GM19463 (cell line): ENCODE measurements at regions not wholly inside any gene's neighbourhood (a gene's known extent, or its start where the extent isn't known, plus 50 kb on each side); places are given as distances from the start of the nearest gene placed in this dataset.

Experiments
- ATAC-seq: cut with Tn5 transposase; IDR thresholded peaks from one replicate; pipeline ENCODE4 v1.9.1; 2021; ENCODE audit warnings: mild to moderate bottlenecking, moderate library complexity; ENCODE audit not compliant: unreplicated experiment

DNA sequence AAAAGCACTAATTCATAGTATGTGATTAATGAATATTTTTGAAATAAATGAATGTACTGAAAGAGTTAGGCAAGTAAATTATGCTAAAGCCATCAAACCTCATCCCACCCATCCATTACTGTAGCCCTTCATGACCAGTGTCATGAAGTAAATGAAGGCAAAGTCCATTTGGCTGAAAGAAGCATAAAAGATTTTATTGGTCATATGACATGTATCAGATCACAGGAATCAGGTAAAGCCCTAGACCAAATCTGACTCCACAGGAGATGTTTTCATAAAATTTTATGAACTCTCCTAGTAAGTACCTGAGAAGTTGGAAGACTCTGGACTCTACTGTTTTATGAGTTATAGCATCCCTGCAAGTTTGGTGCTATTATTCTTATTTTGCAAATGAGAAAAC is 213.5 kb downstream of the TMEM114 start:
- no peak for ATAC-seq

DNA sequence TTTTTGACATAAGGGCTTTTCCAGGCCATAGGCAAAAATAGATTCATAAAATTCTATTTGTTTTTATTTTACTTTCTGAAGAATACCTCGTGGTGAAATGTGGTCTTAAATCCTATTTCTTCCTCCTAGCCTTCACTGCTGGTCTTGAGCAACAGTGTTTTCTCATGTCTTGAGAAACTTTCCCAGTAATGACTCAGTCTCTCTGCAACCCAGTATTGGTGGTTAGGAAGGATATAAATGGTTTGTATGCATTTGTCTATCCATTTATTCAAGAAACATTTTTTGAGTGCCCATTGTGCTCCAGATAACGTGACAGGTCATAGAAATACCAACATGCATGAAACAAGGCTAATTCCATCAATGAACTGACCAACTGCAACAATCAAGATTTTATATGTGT is 213.9 kb downstream of the TMEM114 start:
- ATAC-seq: no peak

DNA sequence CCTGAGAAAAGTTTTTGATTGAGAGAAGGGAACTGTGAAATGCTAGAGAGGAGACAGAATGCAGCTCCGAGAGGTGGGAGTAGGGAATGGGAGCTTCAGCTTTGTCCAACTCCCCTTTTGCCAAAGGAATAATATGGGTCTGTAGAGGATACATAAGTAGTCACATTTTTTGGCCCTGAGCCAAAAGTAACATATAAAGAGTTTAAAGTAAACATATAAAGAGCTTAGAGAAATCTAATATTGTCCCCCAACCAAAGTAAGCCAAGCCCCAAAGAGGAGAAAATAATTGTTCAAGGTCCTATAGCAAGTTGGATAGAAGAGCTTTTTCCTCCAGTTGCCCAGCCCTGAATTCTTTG is 215.1 kb downstream of the TMEM114 start:
- ATAC-seq: no peak

DNA sequence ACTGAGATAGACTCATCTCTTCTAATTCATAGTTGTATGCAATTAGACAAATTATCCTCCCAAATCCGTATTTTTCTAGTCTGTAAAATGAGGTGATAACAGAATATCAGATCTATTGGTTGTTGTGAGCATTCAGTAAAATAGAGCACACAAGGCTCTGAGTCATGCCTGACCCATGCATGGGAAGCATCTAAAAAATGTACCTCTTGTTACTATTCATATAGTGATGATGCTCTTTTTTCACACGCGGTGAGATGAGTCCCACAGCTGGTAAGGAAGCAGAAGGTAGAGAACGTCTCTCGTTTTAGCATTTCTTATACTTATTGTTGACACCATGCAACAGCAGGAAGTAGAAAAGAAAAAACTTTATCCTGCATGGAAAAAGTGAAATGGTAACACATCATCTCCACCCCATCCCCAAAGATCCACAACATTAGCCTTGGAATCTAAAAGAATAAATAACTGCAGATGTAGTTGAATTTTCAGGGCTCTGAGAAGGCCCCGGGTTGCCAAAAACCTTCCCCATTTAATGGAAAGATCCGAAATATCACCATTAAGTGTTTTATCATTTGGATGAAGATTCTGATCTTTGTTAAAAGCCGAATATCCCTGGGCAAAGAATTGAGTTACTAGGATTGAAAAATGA is 215.6 kb downstream of the TMEM114 start:
- no peak for ATAC-seq

DNA sequence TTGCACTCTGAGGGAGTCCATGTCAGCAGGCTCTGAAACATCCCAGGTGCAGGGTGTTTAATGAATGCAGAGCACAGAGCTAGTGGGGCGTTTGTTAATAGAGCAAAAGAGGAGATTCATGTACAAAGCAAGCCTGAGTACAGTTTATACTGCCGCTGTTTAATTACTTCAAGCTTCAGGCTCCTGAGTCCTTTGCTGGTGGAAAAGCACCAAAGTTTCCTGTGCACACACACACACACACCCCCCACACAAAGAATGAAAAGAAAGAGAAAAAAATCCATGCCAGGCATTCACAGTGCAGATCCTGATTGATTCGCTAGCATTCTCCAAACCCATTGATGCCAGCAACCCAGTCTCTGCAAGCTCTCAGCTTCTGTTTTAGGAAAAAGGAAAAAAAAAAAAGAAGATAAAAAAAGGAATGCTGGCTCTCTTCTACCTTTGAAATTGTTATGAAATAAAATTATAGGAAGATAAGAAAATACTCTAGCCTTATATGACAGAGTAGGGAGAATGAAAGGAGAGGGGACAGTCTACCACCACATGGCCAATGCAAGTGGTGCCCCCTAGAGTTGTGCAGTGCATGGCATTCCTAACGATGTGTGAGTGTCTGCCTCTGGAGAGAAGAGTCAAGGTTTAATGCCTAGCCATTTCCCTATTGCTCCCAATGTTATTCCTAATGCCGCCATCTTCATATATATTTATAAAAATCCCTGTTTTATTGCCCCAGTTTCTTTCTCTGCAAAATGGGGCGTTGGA is 216.5 kb downstream of the TMEM114 start:
- no peak for ATAC-seq

DNA sequence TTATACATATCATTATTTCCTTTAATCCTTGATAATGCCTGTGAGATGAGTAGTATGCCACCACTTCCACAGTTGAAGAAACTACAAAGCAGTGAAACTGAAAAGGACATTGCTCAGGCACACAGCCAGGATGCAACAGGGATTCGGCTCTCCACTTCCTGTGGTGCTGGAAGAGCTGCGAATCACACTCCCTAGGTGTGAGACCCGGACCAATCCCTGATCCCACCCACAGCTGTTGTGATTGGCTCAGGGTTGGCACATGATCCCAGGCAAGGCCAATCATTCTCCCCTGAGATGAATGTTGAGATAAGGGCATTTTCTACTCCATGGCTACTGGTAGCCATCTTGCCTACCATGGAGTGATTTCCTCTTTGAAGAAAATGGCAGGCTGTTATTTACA is 218.2 kb downstream of the TMEM114 start:
- ATAC-seq: no peak

DNA sequence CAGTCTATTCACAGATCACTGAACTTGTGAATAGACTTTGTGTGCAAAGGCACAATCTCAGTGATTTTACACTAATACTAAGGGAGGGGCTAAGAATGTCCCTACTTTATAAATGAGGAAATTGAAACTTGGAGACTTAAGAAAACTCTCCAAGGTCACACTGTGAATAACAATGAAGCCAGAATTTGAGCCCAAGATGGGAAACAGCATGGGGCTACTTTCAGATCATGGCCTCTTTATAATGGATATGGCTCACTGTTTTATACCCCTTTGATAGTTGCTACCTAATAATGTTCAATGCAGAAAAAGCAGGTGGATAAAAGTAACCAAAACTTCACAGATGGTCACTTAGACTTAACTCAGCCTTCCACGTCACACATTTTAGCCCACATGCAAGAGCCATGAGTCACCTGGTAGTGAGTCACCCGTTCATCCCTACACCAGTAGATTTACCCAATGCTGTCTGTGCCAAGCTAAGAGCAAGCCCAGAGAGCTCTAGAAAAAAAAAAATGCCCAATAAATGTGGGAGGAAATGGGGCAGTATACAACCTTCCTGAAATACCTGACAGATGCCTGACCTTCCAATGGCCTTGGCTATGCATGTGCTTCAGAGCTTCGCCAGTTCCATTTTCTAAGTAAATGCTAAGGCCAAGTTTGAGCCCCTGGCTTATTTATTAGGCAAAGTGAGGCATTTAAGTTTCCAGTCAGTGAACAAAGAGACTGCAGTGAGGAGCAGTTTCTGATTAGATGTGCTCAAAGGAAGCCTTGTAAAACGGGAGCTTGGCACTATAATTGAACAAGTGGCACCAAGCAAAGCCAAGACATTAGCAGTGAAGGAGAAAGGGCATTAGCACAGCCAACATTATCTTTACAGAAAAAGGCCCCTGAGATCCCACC is 219.7 kb downstream of the TMEM114 start:
- ATAC-seq: no peak

DNA sequence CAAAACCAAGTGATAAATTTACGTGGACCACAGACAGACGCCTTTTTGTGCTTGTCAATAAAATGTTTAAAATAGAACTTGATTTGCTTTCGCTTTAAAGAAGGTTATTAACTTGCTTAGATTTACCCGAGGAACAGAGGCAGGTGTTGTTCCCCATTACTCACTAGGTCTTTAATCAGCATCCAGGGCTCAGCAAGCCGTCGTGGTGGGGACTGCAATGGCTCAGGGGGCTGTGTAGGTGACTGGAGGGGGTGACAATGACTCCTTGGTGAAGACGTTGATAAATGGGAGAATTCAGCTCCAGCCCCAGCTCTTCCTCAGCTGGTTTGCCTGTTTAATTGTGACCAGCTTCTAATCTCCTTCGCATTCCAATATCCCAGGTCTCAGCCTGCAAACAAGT is 231.4 kb downstream of the TMEM114 start:
- ATAC-seq: no peak

DNA sequence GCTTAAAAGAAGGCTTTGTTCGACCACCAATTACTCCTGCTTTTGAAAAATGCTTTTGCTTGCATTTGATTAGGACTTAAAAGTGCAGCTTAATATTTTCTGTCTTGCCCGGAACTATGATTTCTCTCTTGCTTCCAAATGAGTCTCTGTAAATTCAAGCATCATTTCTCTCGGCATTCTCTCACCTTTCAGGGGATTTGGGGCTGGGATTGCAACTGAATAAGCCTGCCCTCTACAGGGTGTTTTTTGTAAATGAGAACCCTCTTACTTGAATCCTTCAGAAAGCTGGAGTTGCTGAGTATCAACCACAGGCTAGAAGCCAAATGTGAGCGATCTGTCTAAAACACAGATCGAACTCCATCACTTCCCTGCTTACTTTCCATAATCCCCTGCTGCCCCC is 234.6 kb downstream of the TMEM114 start:
- ATAC-seq: no peak

DNA sequence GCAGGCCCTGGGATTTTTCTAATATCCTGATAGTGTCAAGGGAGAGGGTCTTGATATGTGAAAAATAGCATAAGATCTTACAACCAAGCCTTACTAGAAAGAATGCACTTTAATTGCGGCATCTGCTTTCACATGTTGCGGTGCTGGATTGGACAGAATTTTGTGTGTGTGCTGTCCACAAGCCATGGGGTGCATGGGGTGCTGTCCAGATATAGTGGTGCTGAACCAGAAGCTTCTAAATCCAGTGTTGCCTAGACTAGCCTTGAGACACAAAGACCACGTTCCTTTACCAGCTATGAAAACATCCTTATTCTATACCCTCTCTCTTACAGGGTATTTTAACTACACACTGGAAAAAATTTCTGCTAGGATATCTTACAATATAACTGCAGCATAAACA is 244.0 kb downstream of the TMEM114 start:
- ATAC-seq: no peak

DNA sequence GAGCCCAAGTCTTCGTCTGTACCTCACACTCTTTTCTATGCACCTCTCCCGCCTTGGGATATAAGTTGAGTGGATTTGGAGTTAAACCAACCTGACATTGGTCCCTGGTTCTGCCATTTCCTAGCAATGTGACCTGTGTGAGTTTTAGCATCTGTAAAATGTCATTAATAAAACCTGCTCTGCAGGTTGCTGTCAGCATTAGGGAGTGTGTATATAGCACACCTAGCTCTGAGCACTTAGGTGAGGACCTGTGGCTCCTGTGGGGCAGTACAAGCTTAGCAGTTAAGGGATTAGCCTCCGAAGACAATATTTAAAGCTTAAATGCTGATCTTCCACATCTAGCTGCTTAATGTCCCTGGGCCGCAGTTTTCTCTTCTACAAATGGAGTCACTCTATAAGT is 248.0 kb downstream of the TMEM114 start:
- ATAC-seq: no peak

DNA sequence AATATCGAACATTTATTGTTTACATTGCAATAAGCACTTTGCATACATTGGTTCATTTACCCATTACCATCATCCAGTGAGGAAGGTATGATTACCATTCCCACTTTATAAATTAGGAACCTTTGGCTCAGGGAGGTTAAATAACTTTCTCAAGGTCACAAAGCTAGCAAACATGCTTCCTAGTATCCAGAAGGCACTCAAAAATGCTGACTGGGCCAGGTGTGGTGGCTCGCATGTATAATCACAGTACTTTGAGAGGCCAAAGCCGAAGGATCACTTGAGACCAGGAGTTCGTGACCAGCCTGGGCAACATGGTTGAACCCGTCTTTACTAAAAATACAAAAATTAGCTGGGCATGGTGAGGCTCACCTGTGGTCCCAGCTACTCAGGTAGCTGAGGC is 259.6 kb downstream of the TMEM114 start:
- ATAC-seq: no peak

DNA sequence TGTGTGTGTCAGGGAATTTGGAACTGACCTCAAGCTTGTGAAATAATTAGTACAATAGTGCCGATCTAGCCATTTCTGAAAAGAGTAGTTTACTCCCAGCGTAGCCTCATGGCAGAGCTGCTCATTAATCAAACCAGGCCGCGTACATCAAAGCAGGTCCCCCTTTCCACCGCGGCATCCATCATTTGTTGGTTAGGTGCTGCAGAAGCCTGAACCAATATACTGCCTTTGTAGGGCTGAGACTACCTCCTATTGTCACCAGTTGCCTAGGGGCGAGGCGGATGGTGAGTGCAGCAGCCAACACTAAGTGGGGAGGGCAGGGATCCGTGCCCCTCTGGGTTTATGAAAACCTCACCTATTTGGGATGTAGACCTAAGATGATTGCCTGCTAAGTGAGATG is 264.1 kb downstream of the TMEM114 start:
- ATAC-seq: no peak

DNA sequence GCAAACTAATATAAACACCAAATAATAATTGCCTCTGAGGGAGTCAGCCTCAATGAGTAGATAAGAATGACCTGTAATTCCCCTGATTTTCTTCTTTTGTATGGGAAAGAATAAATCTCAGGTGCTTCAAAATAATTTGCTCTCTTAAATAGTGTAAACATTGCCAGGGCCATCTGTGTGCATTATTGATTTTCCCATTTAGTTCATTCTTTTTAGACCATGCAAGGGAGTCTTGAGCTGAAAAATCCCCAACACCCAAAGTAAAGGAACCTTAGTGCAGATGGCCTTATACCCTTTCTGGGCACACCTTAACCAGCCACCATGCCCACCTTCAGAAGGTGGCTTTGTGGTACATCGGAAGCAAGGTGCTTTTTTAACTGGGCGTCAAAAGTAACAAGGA is 267.2 kb downstream of the TMEM114 start:
- no peak for ATAC-seq

DNA sequence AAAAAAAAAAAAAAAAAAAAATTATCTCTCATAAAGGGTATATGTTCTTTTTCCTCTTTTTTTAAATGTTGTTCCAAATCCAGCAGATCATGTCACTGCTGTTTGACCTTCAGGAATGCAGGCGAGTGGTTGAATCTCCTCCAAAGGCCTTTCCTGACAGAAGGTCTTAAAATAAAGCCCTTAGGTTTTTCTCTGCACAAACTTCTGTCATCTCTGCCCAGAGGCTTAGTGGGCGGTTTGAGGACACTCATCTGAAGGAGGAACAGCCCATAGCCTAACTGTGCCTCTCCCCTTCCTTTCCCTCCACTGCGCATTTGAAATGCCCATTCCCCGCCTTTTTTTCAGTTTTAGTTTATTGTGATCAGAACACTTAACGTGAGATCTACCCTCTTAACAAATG is 270.2 kb downstream of the TMEM114 start:
- no peak for ATAC-seq

DNA sequence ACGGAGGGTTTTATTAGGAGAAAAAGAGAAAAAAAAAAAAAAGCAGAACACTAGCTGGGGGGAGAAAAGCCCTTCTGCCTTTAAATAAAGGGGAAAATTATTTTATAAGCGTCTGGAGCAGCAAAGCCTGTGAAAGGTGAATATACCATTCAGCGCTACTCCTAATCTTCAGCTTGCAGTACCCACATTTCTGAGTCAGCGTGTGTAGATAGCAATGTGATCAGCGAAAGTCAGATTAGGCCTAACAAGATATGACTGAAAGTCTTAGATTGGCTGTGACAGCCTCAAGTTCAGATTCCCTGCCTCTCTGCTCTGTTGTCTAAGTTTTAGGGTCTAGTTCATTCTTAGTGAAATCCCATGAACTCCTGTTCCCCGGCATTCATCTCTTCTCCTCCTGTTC is 279.5 kb downstream of the TMEM114 start:
- no peak for ATAC-seq

DNA sequence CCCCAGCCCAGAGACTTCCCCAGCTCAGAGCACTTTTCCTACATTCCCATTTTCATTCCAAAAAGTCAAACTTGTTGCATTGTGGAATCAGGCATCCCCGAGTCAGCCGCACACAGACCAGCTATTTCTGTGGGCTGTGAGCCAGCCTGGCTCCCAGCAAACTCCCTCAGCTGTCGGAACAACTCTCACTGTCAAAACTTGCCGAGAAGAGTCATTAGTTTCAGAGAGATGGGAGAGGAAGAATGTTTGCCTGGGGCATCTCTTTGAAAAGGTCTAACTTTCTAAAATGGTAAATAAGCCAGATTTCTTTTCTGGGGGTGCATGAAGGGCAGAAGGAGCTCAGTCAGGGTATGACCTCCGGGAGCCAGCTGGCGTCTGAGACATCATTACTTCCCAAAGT is 280.0 kb downstream of the TMEM114 start:
- ATAC-seq: no peak

DNA sequence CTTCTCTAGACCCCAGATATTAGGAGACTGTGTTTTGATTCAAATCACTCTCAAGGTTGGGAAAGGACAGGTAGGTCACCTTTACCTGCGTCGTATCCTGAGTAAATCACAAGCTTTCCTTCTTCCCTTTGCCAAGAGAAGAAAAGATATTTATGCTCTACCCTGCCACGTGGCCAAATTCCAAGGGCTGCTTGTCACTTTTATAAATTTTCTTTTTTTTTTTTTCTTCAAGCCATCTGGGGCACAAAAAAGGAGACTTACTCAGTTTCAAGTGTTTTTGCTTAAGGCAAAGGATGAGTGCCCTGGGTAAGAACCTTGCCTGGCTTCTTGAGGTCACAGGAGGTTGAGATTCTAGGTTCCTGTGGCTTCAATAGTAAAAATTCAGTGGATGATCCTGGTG is 285.1 kb downstream of the TMEM114 start:
- ATAC-seq: no peak

DNA sequence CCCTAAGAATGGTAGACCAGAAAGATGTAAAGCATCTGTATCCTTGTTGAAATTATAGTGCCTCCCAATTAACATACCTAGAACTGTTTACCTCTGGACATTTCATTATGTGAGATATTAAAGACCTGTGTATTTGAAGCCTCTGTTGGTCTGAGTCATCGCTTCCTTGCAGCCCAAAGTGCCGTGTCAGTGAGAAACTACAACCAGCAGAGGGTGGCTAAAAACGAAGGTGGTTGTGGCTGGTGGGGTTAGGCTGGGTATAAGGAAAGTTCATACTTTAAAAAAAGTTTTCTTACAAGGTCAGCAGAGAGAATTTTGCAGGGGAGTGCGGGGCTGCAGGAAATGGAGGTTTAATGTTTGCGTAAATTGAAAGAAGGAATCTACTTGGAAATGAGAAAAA is 290.7 kb downstream of the TMEM114 start:
- ATAC-seq: no peak

DNA sequence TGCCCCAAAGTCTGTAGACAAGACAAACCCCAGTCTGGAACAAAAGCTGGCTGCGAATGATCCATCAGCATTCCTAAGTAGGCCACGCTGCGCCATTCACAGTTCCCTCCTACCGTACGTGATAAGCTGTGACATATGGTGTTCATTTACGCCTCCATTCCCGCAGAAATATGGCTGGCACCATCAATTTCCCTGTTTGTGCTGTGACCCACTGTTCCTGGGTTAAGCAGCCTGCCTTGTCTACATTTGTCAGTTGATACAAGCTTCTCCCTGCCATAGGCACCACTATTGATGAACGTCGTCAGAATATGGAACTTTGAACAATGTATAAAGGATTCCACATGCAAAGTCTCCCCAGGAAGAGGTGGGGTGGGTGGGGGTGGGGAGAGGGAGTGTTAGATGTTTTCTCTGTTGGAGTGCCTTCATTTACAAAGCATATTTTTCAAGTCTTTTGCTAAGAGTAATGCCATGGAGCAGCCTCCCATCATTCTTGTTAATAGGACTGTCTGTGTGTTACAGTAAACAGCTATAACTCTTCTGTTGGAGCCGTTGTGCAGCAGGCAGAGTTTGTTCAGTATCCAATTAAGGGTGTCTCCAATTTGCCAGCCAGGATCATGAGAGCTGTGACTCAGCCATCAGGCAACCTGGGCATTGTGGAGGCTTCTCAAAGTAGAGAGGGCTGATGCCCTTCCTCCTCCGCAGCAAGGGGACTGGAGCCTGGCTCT is 294.6 kb downstream of the TMEM114 start:
- ATAC-seq: no peak

DNA sequence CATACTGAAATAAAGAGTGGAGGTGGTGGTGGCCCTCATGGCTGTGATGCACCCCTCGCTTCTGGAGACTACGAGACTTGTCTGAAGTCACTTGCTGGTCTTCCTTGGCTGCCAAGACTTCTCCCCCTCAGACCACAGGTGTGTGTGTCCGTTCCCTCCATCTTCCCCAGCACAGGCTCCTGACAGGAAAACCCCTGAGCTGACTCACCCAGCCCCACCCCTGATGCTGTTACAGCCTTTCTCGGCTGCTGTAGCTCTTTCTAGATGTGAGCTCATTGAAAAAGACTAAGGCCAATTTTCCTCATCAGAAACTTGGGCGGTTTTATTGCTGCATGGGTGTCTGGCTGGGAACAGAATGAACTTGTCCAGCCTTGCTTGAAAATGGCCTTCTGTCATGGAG is 296.9 kb downstream of the TMEM114 start:
- ATAC-seq: no peak
